T-helper 17 cell (primary cell): ENCODE measurements at regions not wholly inside any gene's neighbourhood (a gene's known extent, or its start where the extent isn't known, plus 50 kb on each side); places are given as distances from the start of the nearest gene placed in this dataset.
"Not testable (repeated sequence)": the region's sequence is repeated elsewhere in the genome, so short reads cannot be mapped to it uniquely, and the experiment has no call there.

Source experiments
- ATAC-seq: fragments of 150-1000 bp; cut with Tn5 transposase; 2 replicates; pipeline ENCODE4 v1.10.0; 2021; ENCODE audit warnings: mild to moderate bottlenecking, moderate library complexity
- DNase-seq, 3 donors: peaks; one replicate each; pipeline versions ENCODE4 v3.0.0 to v3.0.0-alpha.2; 2020 to 2021
- H3K9me3 ChIP-seq: one replicate; pipeline ENCODE4 v1.7.0; 2013; ENCODE audit warnings: low read length, mild to moderate bottlenecking; ENCODE audit not compliant: control insufficient read depth, poor library complexity, severe bottlenecking
- H3K27ac Mint-ChIP-seq: one replicate; pipeline ENCODE4 v1.8.0; 2022; ENCODE audit warnings: mild to moderate bottlenecking, moderate library complexity, mixed read lengths
- H3K27me3 Mint-ChIP-seq: one replicate; pipeline ENCODE4 v1.8.0; 2022; ENCODE audit warnings: mixed read lengths
- H3K36me3 Mint-ChIP-seq: one replicate; pipeline ENCODE4 v1.8.0; 2022; ENCODE audit warnings: low read depth, mixed read lengths
- H3K4me1 Mint-ChIP-seq: one replicate; pipeline ENCODE4 v1.8.0; 2022; ENCODE audit warnings: mild to moderate bottlenecking, mixed read lengths
- H3K4me3 Mint-ChIP-seq: one replicate; pipeline ENCODE4 v1.8.0; 2022; ENCODE audit warnings: mild to moderate bottlenecking, moderate library complexity, mixed read lengths

DNA sequence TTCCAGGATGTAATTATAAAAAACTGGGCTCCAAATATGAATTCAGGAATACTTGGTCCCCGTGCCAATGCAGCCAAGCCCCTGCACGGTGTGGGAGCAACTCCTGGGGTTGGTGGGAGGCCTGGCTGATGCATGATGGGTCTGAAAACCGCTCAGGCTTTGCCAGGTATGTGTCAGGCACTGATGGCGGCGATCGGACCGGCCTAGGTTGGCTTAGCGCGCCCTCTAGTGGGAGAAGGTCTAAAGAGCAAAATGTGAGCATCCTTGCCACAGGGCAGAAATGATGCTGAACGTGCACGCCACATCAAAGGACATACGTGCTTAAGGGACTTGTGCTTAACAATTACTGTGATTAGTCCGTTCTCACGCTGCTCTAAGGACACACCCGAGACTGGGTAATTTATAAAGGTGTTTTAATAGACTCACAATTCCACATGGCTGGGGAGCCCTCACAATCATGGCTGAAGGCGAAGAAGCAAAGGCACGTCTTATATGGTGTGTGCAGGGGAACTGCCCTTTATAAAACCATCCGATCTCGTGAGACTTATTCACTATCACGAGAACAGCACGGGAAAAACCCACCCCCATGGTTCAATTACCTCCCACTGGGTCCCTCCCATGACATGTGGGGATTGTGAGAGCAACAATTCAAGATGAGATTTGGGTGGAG is 196.2 kb upstream of the PLGLB1 start:
- not testable (repeated sequence) for H3K27me3 Mint-ChIP-seq, H3K36me3 Mint-ChIP-seq, H3K4me1 Mint-ChIP-seq, H3K27ac Mint-ChIP-seq, H3K9me3 ChIP-seq, H3K4me3 Mint-ChIP-seq
- peak in 2 of 3 donors; percentile 15 to 54 for DNase-seq
- peak; percentile 91 for ATAC-seq

DNA sequence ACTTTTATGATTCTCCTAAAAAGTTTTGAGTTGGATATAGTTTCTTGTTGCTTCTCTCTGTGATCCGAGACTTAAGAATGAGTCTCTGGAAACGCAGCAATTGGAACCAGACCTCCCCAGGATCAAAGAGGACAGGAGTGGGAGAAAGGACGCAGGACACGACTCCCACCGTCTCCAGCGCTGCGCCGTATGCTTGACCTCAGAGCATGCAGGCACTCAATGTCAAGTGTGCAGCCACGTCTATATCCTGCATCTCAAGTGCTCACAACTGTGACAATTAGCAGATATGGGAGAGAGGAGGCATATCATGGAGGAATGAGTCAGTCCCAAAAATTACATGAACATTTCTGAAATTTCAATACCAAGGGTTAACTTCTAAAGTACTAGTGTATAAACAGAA is 199.0 kb upstream of the PLGLB1 start:
- DNase-seq, H3K27ac Mint-ChIP-seq, H3K4me3 Mint-ChIP-seq, H3K9me3 ChIP-seq, ATAC-seq, H3K36me3 Mint-ChIP-seq, H3K4me1 Mint-ChIP-seq: not testable (repeated sequence)
- H3K27me3 Mint-ChIP-seq = peaks cover 12% of the 10 kb centered on the region

DNA sequence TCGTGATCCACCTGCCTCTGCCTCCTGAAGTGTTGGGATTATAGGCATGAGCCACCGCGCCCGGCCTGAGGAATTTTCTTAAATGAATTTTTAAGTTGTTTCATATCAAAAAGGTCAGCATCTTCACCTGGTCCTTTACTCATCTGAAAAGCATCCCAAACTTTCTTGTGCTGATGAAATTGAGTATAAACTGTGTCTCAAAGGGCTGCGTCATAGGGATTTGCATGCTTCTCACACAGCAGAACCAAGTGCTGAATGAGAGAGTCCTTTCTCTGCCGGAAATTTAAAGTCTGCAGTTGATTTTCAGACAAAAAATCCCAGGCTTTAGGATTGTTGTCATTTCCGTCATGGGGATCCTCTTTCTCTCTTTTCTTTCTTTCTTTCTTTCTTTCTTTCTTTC is 200.5 kb upstream of the PLGLB1 start:
- ATAC-seq, H3K4me1 Mint-ChIP-seq, H3K36me3 Mint-ChIP-seq, H3K27ac Mint-ChIP-seq, H3K4me3 Mint-ChIP-seq, DNase-seq, H3K9me3 ChIP-seq: not testable (repeated sequence)
- peaks cover 12% of the 10 kb centered on the region for H3K27me3 Mint-ChIP-seq

DNA sequence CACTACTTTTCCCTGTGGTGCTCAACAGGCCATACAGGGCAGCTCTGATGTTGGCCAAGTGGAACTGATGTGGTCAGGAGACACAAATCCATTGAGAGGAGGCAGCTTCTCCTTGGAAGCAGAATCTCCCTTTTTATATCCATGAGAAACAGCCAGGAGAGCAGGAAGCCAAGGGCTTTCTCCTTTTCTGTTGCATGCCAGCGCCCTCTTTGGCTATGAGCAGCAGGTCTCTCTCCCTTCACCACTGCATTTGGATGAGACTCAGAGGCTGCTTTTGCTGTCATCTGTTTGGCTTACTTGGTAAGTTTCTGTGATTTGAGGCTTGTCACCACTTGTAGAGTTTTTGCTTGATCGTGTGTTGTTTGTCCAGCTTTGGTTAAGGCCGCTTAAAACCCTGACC is 202.2 kb upstream of the PLGLB1 start:
- not testable (repeated sequence) for H3K36me3 Mint-ChIP-seq, H3K4me3 Mint-ChIP-seq, ATAC-seq, H3K27ac Mint-ChIP-seq, H3K4me1 Mint-ChIP-seq, DNase-seq, H3K9me3 ChIP-seq
- peaks cover 12% of the 10 kb centered on the region for H3K27me3 Mint-ChIP-seq

GRCh38 chr2:87229091-87229689 is 207.5 kb upstream of the PLGLB1 start:
- H3K4me3 Mint-ChIP-seq, H3K4me1 Mint-ChIP-seq, H3K36me3 Mint-ChIP-seq, H3K27me3 Mint-ChIP-seq, H3K27ac Mint-ChIP-seq, H3K9me3 ChIP-seq, DNase-seq: not testable (repeated sequence)
- peak; percentile 80 for ATAC-seq

DNA sequence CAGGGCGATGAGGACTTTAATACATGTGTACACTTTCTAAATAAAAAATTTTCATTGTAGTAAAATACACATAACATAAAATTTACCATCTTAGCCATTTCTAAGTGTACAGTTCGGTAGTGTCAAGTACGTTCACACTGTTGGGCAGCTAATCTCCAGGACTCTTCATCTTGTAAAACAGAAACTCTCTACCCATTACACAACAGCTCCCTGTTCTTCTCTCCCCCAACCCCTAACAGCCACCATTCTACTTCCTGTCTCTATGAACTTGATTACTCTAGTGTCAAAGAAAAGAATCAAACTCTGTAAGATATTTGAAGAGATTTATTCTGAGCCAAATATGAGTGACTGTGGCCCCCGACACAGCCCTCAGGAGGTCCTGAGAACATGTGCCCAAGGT is 208.3 kb upstream of the PLGLB1 start:
- not testable (repeated sequence) for H3K36me3 Mint-ChIP-seq, DNase-seq, ATAC-seq, H3K4me3 Mint-ChIP-seq, H3K4me1 Mint-ChIP-seq, H3K9me3 ChIP-seq, H3K27ac Mint-ChIP-seq, H3K27me3 Mint-ChIP-seq

DNA sequence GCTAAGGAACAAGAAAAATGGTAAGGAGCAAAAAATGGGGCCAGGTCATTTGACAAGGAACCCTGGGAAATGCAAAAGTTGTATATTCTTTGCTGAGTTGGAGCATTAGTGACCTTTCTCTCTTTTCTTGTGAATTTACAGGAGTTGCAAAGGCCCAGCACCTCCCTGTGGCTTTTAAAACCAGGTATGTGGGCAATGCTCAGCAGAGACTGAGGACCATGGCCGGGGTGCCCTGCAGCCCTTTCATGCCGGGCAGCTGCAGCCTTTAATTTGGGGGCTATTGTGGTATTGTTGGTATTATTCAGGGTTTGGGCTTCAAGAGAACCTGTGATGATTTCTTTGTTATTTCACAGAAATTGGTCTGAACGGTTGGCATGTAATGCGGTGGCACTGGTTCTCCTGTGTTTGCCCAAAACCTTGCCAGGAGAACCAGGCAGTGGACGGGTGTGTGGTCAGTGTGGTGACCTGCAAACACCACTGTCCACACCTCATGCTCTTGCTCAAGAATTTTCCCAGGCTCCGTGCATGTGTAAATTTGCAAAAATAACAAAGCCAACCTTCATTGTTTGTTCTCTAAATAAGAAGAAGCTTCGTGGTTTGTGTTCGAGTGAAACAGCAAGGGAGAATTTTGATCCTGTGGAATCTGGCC is 213.8 kb upstream of the PLGLB1 start:
- not testable (repeated sequence) for H3K4me3 Mint-ChIP-seq, DNase-seq, H3K4me1 Mint-ChIP-seq, H3K27ac Mint-ChIP-seq, H3K27me3 Mint-ChIP-seq, H3K36me3 Mint-ChIP-seq, H3K9me3 ChIP-seq, ATAC-seq

- H3K36me3 Mint-ChIP-seq, H3K4me3 Mint-ChIP-seq, H3K9me3 ChIP-seq, H3K4me1 Mint-ChIP-seq, ATAC-seq, DNase-seq, H3K27me3 Mint-ChIP-seq, H3K27ac Mint-ChIP-seq: not testable (repeated sequence)
Measured at GRCh38 chr2:87237570-87238336, 216.1 kb upstream of the PLGLB1 start.

GRCh38 chr2:87239558-87240215 is 218.0 kb upstream of the PLGLB1 start:
- H3K27ac Mint-ChIP-seq, H3K9me3 ChIP-seq, H3K4me3 Mint-ChIP-seq, ATAC-seq, DNase-seq, H3K36me3 Mint-ChIP-seq, H3K27me3 Mint-ChIP-seq, H3K4me1 Mint-ChIP-seq: not testable (repeated sequence)

- H3K27me3 Mint-ChIP-seq, DNase-seq, H3K27ac Mint-ChIP-seq, H3K9me3 ChIP-seq, H3K36me3 Mint-ChIP-seq, H3K4me3 Mint-ChIP-seq, H3K4me1 Mint-ChIP-seq, ATAC-seq: not testable (repeated sequence)
Measured at GRCh38 chr2:87246066-87246717, 224.5 kb upstream of the PLGLB1 start.

- not testable (repeated sequence) for H3K27ac Mint-ChIP-seq, DNase-seq, H3K4me3 Mint-ChIP-seq, H3K36me3 Mint-ChIP-seq, H3K27me3 Mint-ChIP-seq, H3K9me3 ChIP-seq, H3K4me1 Mint-ChIP-seq, ATAC-seq
Measured at GRCh38 chr2:87252046-87252445, 230.4 kb upstream of the PLGLB1 start.

- DNase-seq, H3K4me1 Mint-ChIP-seq, H3K27me3 Mint-ChIP-seq, H3K36me3 Mint-ChIP-seq, H3K4me3 Mint-ChIP-seq, H3K9me3 ChIP-seq, ATAC-seq, H3K27ac Mint-ChIP-seq: not testable (repeated sequence)
Measured at GRCh38 chr2:87254562-87254961, 232.9 kb upstream of the PLGLB1 start.

- H3K27me3 Mint-ChIP-seq, DNase-seq: not testable (repeated sequence)
Measured at GRCh38 chr2:87255410-87255809, 233.8 kb upstream of the PLGLB1 start.

More at GRCh38 chr2:87255410-87255809, 233.8 kb upstream of the PLGLB1 start:
- ATAC-seq = peak; percentile 50
- H3K9me3 ChIP-seq, H3K36me3 Mint-ChIP-seq, H3K27ac Mint-ChIP-seq, H3K4me3 Mint-ChIP-seq, H3K4me1 Mint-ChIP-seq: not testable (repeated sequence)
